ENCODE measurements at regions not wholly inside any gene's neighbourhood (a gene's known extent, or its start where the extent isn't known, plus 50 kb on each side); places are given as distances from the start of the nearest gene placed in this dataset.
"Not testable (repeated sequence)": the region's sequence is repeated elsewhere in the genome, so short reads cannot be mapped to it uniquely, and the experiment has no call there.

DNA sequence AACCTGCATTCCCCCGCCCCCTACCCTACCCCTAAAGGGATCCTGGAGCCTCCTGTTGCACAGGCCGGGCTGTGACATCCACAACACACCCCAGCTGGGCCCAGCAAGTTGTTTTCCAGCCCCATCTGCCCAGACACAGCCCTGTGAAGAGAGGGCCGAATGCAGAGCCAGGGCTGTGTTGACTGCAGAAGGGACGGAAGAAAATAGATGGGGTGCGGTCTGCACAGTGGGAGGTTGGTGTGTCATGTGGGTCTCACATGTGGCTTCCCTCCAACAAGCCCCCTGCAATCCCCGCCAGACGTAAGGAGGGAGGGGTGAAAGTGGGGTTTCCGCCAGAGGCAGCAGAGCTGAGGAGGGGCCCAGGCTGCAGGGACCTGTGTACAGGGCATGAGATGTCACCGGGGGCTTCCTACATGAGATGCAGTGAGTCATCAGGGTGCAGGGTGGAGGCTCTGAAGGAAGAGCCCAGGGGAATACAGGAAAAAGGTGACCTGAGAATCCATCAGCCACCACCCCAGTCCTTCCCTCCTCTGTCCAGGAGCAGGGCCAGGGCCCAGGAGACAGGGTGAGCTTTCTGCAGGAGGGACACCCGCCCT is 60.2 kb upstream of the SULF2 start:
- DNase-seq = not testable (repeated sequence)

GRCh38 chr20:47844568-47844906 is 59.3 kb upstream of the SULF2 start:
- not testable (repeated sequence) for DNase-seq

DNA sequence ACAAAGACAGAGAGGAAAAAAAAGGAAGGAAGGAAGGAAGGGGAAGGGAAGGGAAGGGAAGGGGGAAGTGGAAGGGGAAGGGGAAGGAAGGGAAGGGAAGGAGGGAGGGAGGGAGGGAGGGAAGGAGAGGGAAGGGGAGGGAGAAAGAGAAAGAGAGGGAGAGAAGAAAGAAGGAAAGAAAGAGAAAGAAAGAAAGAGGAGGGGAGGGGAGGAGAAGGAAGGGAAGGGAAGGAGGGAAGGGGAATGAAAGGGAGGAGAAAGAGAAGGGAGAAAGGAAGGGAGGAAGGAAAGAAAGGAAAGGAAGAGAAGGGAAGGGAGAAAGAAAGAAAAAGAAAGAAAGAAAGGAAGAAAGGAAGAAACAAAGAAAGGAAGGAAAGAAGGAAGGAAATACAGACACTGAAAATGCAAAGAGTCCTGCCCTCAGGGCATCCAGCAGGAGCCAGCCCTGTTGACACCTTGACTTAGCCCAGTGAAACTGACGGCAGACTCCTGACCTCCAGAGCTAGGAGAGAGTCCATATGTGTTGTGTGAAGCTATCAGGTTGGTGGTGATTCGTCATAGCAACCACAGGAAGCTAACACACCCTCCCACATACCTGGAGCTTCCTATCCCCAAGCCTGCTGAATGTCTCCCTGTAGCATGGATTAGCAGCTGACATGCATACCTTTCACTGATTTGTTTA is 58.7 kb upstream of the SULF2 start:
- DNase-seq = no peak

DNA sequence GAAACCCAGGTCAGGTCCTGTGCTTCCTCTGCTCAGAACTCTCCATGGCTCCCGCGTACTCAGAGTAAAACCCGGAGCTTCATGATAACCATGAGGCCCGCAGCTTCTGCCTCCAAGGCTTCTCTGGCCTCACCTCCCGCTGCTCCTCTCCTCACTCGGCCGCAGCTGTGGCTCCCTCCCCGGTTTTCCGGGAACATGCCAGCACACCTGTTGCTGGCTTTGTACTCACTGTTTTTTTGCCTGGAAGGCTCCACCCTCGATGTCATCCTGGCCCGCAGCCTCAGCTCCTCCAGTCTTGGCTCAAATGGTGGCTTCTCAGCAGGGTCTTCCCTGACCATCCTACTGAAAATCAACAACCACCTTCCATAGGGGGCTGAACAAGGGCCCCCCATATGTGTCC is 57.7 kb upstream of the SULF2 start:
- not testable (repeated sequence) for DNase-seq

- not testable (repeated sequence) for DNase-seq
Observed at GRCh38 chr20:47842004-47842403, 56.7 kb upstream of the SULF2 start.

DNA sequence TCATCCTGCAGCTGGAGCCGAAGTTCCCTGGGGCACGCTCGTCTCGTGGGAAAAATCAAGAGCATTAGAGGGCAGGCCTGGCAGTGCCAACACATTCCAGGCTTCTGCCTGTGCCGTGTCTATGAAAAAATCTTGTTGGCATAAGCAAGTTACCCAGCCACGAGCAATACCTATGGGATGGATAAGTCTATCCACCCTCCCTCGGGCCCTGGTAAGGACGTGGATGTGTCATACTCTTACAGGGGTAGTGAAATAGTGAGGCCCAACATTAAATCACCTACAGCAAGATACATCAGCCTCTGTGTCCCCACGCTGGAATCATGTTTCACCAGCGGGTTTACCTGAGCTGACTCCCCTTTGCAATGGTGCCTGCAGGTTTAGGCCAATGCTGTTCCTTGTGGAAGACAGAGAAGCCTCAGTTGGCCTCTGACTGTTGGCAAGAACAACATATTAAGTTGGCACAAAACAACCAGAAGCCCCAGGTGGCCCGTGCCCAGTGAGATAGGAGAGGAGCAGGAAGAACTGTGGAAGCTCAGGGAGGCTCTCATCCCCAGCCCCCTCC is 51.1 kb upstream of the SULF2 start:
- peak; percentile 29 for DNase-seq

Data from NCI-H345 (cell line).